WTC11 (cell line): ENCODE measurements at regions not wholly inside any gene's neighbourhood (a gene's known extent, or its start where the extent isn't known, plus 50 kb on each side); places are given as distances from the start of the nearest gene placed in this dataset.

Source experiments
- ATAC-seq: fragments of 200-7000 bp; cut with Tn5 transposase; 2 replicates; pipeline ENCODE4 v1.10.0; 2021; ENCODE audit warnings: mild to moderate bottlenecking, moderate library complexity
- CTCF ChIA-PET: fragments of 300-600 bp; sonication (Branson Sonifier 250); formaldehyde crosslinking; loops from one replicate; lab custom pipeline; 2021; ENCODE audit warnings: antibody characterized with exemption; lab: Charles Lee
- POLR2A ChIA-PET: fragments of 350-600 bp; sonication (Branson Sonifier 250); formaldehyde crosslinking; loops from one replicate; lab custom pipeline; 2021; ENCODE audit warnings: antibody characterized with exemption; lab: Charles Lee
- DNase-seq: peaks from one replicate; pipeline ENCODE4 v3.0.0; 2021; ENCODE audit warnings: low spot score
- H3K27ac Mint-ChIP-seq: 2 replicates; pipeline ENCODE4 v1.8.0; 2021; ENCODE audit warnings: mixed read lengths
- H3K27me3 Mint-ChIP-seq: 2 replicates; pipeline ENCODE4 v1.8.0; 2021; ENCODE audit warnings: low read depth, mild to moderate bottlenecking, moderate library complexity, mixed read lengths
- H3K36me3 Mint-ChIP-seq: 2 replicates; pipeline ENCODE4 v1.8.0; 2021; ENCODE audit warnings: mixed read lengths
- H3K4me1 Mint-ChIP-seq: 2 replicates; pipeline ENCODE4 v1.8.0; 2022; ENCODE audit warnings: mixed read lengths
- H3K4me3 Mint-ChIP-seq: 2 replicates; pipeline ENCODE4 v1.8.0; 2021; ENCODE audit warnings: mild to moderate bottlenecking, moderate library complexity, mixed read lengths
- H3K9me3 Mint-ChIP-seq: 2 replicates; pipeline ENCODE4 v1.8.0; 2021; ENCODE audit warnings: mixed read lengths
- CBFB ChIP-seq: sonication (generic); formaldehyde crosslinking; IDR thresholded peaks from 2 replicates; pipeline ENCODE4 v1.8.1; 2022; ENCODE audit warnings: mild to moderate bottlenecking, low read depth, missing genetic modification reagents
- CREB1 ChIP-seq: sonication (generic); formaldehyde crosslinking; IDR thresholded peaks from 2 replicates; pipeline ENCODE4 v1.8.0; 2023; ENCODE audit warnings: mild to moderate bottlenecking, missing genetic modification reagents
- GTF2I ChIP-seq: fragments of 250-450 bp; sonication (Bioruptor Pico); conservative IDR thresholded peaks from 2 replicates; pipeline ENCODE4 v1.4.0; 2021; ENCODE audit warnings: mild to moderate bottlenecking
- NR2C2 ChIP-seq: sonication (generic); formaldehyde crosslinking; IDR thresholded peaks from 2 replicates; pipeline ENCODE4 v1.8.0; 2022; ENCODE audit warnings: mild to moderate bottlenecking, missing genetic modification reagents
- ZNF263 ChIP-seq: sonication (generic); formaldehyde crosslinking; IDR thresholded peaks from 2 replicates; pipeline ENCODE4 v1.8.1; 2022; ENCODE audit warnings: low read depth, mild to moderate bottlenecking, moderate library complexity, missing genetic modification reagents
- TF ChIP-seq, protein P1 (sequence below): sonication (generic); formaldehyde crosslinking; IDR thresholded peaks from 2 replicates; pipeline ENCODE4 v1.8.1; 2023; ENCODE audit warnings: mild to moderate bottlenecking, missing genetic modification reagents, moderate library complexity
- TF ChIP-seq, protein P2 (sequence below): sonication (generic); formaldehyde crosslinking; IDR thresholded peaks from 2 replicates; pipeline ENCODE4 v1.8.0; 2023; ENCODE audit warnings: mild to moderate bottlenecking, missing genetic modification reagents
- TF ChIP-seq, protein P3 (sequence below): fragments of 250-450 bp; sonication (Bioruptor Pico); IDR thresholded peaks from 2 replicates; pipeline ENCODE4 v1.8.0; 2021; ENCODE audit warnings: mild to moderate bottlenecking
- TF ChIP-seq, protein P4 (sequence below): fragments of 200-600 bp; IDR thresholded peaks from 2 replicates; pipeline ENCODE4 v1.8.0; 2022; ENCODE audit warnings: antibody characterized with exemption
- TF ChIP-seq, protein P5 (sequence below): sonication (generic); formaldehyde crosslinking; conservative IDR thresholded peaks from 2 replicates; pipeline ENCODE4 v1.8.1; 2023; ENCODE audit warnings: mild to moderate bottlenecking, low read depth, missing genetic modification reagents, moderate library complexity
- TF ChIP-seq, protein P6 (sequence below): sonication (generic); formaldehyde crosslinking; IDR thresholded peaks from 2 replicates; pipeline ENCODE4 v1.8.1; 2023; ENCODE audit warnings: mild to moderate bottlenecking, missing genetic modification reagents, moderate library complexity
- TF ChIP-seq, protein P7 (sequence below): sonication (generic); formaldehyde crosslinking; conservative IDR thresholded peaks from 2 replicates; pipeline ENCODE4 v1.8.1; 2022; ENCODE audit warnings: mild to moderate bottlenecking, missing genetic modification reagents
- TF ChIP-seq, protein P8 (sequence below): fragments of 250-450 bp; sonication (Bioruptor Pico); conservative IDR thresholded peaks from 2 replicates; pipeline ENCODE4 v1.9.0; 2021; ENCODE audit warnings: mild to moderate bottlenecking
- TF ChIP-seq, protein P9 (sequence below): sonication (generic); formaldehyde crosslinking; IDR thresholded peaks from 2 replicates; pipeline ENCODE4 v1.8.0; 2023; ENCODE audit warnings: missing genetic modification reagents

DNA sequence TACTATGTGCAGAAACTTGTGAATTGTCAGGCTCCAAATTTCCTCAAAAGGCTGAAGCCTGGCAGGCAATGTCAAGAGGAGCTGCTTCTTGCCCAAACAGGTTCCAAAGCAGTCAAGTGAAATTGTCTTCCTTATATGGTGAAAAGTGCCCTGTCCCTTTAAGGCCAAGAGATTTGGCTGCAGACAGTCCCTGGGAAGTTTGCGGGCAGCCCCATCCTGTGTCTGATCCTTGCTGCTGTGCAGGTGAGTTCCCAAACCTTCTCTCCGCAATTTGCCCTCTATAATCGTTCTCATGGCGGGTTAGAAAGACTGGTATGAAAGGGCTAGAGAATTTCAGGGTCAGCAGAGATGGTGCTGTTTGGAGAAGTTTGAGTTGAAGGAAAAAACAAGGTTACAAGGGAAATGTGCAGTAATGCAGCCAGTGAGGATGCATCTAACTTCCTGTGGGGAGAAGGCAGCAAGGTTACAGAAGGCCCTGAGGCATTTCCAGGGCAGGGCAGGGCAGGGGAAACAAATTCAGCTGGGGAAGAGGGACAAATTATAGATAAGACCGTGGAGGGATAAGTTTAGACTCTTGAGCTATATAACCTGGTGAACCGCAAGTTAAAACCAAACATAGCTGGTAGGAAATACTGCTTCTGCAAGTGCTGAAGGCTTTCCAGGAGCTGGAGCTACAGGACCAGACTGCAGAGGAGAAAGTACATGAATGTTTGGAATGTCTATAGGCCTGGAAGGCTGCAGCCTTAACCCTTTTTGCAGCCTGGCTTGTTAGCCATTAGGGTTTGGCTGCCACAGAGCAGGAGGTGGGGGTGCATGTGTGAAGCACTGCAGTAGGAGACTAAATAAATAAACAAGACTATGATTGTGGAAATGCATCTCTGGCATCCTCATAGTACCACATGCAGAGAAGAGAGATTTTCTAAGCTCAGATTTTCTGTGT is 256.2 kb upstream of the IL12A start:
- Mint-ChIP-seq H3K4me3 (peak overlapping the region; percentile 85), H3K27me3 (no peaks in the 10 kb centered on the region), H3K36me3 (no peaks in the 10 kb centered on the region), H3K27ac (peak overlapping the region; percentile 97), H3K9me3 (no peaks in the 10 kb centered on the region), H3K4me1 (peaks cover 32% of the 10 kb centered on the region)
- POLR2A ChIA-PET: interaction anchor here (0.6 to 1.1 kb wide), 3 partner anchors 31 to 94 kb away, joined by 3 read pairs; no protein-coding TSS in a partner anchor
- no peak for TF ChIP-seq NR2C2
- TF ChIP-seq CBFB: 0 out of 2 replicates have a peak, but pooled peaks have one; percentile 34
- TF ChIP-seq, protein P1, sequence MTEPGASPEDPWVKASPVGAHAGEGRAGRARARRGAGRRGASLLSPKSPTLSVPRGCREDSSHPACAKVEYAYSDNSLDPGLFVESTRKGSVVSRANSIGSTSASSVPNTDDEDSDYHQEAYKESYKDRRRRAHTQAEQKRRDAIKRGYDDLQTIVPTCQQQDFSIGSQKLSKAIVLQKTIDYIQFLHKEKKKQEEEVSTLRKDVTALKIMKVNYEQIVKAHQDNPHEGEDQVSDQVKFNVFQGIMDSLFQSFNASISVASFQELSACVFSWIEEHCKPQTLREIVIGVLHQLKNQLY: no peak
- TF ChIP-seq, protein P2, sequence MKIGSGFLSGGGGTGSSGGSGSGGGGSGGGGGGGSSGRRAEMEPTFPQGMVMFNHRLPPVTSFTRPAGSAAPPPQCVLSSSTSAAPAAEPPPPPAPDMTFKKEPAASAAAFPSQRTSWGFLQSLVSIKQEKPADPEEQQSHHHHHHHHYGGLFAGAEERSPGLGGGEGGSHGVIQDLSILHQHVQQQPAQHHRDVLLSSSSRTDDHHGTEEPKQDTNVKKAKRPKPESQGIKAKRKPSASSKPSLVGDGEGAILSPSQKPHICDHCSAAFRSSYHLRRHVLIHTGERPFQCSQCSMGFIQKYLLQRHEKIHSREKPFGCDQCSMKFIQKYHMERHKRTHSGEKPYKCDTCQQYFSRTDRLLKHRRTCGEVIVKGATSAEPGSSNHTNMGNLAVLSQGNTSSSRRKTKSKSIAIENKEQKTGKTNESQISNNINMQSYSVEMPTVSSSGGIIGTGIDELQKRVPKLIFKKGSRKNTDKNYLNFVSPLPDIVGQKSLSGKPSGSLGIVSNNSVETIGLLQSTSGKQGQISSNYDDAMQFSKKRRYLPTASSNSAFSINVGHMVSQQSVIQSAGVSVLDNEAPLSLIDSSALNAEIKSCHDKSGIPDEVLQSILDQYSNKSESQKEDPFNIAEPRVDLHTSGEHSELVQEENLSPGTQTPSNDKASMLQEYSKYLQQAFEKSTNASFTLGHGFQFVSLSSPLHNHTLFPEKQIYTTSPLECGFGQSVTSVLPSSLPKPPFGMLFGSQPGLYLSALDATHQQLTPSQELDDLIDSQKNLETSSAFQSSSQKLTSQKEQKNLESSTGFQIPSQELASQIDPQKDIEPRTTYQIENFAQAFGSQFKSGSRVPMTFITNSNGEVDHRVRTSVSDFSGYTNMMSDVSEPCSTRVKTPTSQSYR (CRISPR knock-in tag): no peak
- TF ChIP-seq, protein P3, sequence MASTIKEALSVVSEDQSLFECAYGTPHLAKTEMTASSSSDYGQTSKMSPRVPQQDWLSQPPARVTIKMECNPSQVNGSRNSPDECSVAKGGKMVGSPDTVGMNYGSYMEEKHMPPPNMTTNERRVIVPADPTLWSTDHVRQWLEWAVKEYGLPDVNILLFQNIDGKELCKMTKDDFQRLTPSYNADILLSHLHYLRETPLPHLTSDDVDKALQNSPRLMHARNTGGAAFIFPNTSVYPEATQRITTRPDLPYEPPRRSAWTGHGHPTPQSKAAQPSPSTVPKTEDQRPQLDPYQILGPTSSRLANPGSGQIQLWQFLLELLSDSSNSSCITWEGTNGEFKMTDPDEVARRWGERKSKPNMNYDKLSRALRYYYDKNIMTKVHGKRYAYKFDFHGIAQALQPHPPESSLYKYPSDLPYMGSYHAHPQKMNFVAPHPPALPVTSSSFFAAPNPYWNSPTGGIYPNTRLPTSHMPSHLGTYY (CRISPR knock-in tag): no peak
- no peak for TF ChIP-seq GTF2I (CRISPR knock-in tag)
- TF ChIP-seq, protein P4, sequence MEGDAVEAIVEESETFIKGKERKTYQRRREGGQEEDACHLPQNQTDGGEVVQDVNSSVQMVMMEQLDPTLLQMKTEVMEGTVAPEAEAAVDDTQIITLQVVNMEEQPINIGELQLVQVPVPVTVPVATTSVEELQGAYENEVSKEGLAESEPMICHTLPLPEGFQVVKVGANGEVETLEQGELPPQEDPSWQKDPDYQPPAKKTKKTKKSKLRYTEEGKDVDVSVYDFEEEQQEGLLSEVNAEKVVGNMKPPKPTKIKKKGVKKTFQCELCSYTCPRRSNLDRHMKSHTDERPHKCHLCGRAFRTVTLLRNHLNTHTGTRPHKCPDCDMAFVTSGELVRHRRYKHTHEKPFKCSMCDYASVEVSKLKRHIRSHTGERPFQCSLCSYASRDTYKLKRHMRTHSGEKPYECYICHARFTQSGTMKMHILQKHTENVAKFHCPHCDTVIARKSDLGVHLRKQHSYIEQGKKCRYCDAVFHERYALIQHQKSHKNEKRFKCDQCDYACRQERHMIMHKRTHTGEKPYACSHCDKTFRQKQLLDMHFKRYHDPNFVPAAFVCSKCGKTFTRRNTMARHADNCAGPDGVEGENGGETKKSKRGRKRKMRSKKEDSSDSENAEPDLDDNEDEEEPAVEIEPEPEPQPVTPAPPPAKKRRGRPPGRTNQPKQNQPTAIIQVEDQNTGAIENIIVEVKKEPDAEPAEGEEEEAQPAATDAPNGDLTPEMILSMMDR: no peak
- ATAC-seq (peak; percentile 90), DNase-seq (peak; percentile 57)
- CTCF ChIA-PET: interaction anchor here (0.7 to 2.1 kb wide), 5 partner anchors 31 to 401 kb away, joined by 3 to 6 read pairs (median 3); no protein-coding TSS in a partner anchor

DNA sequence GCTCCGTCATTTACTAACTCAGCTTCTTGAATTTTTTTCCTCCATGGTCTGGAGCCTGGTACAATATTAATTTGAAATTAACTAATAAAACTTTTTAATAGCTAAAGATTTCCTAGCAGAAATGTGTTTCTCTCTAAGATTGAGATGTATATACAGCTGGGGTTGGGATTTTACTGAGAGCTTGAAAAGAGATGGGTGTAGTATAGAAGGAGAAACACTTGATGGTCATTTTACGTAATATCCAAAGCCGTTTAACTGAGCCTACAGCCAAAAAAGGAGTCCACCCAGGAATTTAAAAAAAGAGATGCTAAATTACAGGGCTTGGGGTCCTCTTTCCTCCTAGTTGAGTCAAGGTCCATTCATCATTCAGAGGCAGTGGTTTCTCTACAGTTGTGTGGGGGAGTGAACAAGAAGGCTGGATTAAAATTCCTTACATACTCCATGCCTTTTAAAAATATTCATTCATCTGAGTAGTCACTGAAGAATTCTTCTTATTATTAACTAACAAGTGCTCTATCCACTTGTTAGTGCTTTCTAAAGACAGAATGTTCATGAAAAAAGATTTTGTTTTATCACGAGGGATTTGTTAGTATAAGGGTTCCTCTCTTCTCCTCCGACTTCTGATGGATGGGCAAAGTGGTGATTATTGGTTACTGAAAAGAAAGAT is 255.3 kb upstream of the IL12A start:
- H3K27me3 Mint-ChIP-seq: no peaks in the 10 kb centered on the region
- POLR2A ChIA-PET: interaction anchor here (0.6 to 1.1 kb wide), 2 partner anchors 12 to 32 kb away, joined by 3 read pairs; no protein-coding TSS in a partner anchor
- peaks cover 33% of the 10 kb centered on the region for H3K4me1 Mint-ChIP-seq
- no peaks in the 10 kb centered on the region for H3K36me3 Mint-ChIP-seq
- peak overlapping the region; percentile 16; the same call in 1 of the 2 replicates for H3K4me3 Mint-ChIP-seq
- no peak for DNase-seq
- no peaks in the 10 kb centered on the region for H3K9me3 Mint-ChIP-seq
- CTCF ChIA-PET: interaction anchor here (0.7 to 2.1 kb wide), 5 partner anchors 30 to 400 kb away, joined by 3 to 6 read pairs (median 3); no protein-coding TSS in a partner anchor
- no peak for ATAC-seq
- no peak overlapping the region for H3K27ac Mint-ChIP-seq
- no peak for TF ChIP-seq ZNF263 (CRISPR knock-in tag)

DNA sequence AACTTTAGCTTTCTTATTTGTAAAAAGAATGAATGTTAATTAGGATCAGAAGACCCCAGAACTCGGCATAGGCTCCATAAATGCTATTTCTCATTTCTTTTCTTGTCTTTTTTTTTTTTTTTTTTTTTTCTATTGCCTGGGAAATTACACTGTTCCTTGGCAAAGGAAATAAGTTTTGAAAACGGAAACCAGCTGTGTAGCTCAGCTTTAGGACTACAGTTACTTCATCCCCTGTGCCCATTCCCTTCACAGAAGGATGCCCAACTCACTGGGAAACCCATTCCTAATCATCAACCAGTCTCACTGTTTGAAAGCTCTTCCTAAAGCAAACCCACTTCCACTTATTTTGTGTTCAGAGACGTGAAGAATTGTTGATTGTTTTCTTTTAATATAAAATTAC is 254.0 kb upstream of the IL12A start:
- H3K4me1 Mint-ChIP-seq: peaks cover 46% of the 10 kb centered on the region
- ATAC-seq (no peak), DNase-seq (no peak)
- no peak overlapping the region for H3K27ac Mint-ChIP-seq
- no peaks in the 10 kb centered on the region for H3K27me3 Mint-ChIP-seq
- no peak overlapping the region for H3K4me3 Mint-ChIP-seq
- H3K36me3 Mint-ChIP-seq: no peaks in the 10 kb centered on the region
- ChIA-PET CTCF (interaction anchor here (0.7 kb wide), 2 partner anchors 174 to 596 kb away, joined by 3 to 4 read pairs; no protein-coding TSS in a partner anchor), POLR2A (no interaction called here)
- no peaks in the 10 kb centered on the region for H3K9me3 Mint-ChIP-seq
- TF ChIP-seq CREB1 (CRISPR knock-in tag): no peak
- TF ChIP-seq, protein P5, sequence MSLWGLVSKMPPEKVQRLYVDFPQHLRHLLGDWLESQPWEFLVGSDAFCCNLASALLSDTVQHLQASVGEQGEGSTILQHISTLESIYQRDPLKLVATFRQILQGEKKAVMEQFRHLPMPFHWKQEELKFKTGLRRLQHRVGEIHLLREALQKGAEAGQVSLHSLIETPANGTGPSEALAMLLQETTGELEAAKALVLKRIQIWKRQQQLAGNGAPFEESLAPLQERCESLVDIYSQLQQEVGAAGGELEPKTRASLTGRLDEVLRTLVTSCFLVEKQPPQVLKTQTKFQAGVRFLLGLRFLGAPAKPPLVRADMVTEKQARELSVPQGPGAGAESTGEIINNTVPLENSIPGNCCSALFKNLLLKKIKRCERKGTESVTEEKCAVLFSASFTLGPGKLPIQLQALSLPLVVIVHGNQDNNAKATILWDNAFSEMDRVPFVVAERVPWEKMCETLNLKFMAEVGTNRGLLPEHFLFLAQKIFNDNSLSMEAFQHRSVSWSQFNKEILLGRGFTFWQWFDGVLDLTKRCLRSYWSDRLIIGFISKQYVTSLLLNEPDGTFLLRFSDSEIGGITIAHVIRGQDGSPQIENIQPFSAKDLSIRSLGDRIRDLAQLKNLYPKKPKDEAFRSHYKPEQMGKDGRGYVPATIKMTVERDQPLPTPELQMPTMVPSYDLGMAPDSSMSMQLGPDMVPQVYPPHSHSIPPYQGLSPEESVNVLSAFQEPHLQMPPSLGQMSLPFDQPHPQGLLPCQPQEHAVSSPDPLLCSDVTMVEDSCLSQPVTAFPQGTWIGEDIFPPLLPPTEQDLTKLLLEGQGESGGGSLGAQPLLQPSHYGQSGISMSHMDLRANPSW (CRISPR knock-in tag): no peak
- TF ChIP-seq, protein P6, sequence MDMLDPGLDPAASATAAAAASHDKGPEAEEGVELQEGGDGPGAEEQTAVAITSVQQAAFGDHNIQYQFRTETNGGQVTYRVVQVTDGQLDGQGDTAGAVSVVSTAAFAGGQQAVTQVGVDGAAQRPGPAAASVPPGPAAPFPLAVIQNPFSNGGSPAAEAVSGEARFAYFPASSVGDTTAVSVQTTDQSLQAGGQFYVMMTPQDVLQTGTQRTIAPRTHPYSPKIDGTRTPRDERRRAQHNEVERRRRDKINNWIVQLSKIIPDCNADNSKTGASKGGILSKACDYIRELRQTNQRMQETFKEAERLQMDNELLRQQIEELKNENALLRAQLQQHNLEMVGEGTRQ (CRISPR knock-in tag): no peak
- TF ChIP-seq, protein P7, sequence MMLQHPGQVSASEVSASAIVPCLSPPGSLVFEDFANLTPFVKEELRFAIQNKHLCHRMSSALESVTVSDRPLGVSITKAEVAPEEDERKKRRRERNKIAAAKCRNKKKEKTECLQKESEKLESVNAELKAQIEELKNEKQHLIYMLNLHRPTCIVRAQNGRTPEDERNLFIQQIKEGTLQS (CRISPR knock-in tag): no peak
- TF ChIP-seq, protein P8, sequence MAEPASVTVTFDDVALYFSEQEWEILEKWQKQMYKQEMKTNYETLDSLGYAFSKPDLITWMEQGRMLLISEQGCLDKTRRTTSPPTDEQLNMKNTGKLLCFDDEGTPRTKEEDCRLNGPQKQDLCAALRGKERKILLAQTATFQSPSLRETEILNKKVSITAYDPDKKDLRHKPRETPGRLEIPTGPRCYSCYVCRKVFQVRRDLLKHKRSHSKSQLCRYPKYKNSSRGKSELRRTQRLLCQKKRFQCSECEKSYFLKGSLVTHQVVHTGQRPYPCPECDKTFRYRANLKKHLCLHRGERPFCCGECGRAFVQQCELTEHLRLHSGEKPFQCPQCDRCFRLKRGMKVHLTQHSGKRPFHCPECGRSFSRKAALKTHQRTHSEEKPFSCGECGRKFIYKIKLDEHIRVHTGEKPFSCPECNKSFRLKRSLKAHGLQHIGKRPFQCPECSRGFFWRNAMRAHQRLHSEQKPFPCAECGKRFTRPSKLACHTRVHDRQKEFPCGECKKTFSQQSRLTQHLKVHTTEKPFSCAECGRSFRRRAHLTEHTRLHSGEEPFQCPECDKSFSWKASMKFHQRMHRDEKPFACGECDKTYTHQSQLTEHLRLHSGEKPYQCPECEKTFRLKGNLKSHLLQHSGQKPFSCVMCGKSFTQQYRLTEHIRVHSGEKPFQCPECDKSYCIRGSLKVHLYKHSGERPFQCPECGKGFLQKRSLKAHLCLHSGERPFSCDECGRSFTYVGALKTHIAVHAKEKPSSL (CRISPR knock-in tag): no peak
- TF ChIP-seq, protein P9, sequence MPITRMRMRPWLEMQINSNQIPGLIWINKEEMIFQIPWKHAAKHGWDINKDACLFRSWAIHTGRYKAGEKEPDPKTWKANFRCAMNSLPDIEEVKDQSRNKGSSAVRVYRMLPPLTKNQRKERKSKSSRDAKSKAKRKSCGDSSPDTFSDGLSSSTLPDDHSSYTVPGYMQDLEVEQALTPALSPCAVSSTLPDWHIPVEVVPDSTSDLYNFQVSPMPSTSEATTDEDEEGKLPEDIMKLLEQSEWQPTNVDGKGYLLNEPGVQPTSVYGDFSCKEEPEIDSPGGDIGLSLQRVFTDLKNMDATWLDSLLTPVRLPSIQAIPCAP (CRISPR knock-in tag): no peak
